IMR-90 (cell line): ENCODE measurements at regions not wholly inside any gene's neighbourhood (a gene's known extent, or its start where the extent isn't known, plus 50 kb on each side); places are given as distances from the start of the nearest gene placed in this dataset.

Experiments used
- BHLHE40 ChIP-seq: fragments of 150-350 bp; IDR thresholded peaks from 2 replicates; pipeline ENCODE4 v1.6.1; 2016; ENCODE audit warnings: mild to moderate bottlenecking, low read depth, low read length
- CEBPB ChIP-seq: IDR thresholded peaks from 2 replicates; pipeline ENCODE4 v1.6.1; 2012; ENCODE audit warnings: low read depth, low read length, improper control_type of control experiment
- CTCF ChIP-seq: conservative IDR thresholded peaks from 2 replicates; pipeline ENCODE4 v1.5.1; 2012; ENCODE audit warnings: mild to moderate bottlenecking, low read depth, low read length, improper control_type of control experiment
- POLR2A ChIP-seq: IDR thresholded peaks from 2 replicates; pipeline ENCODE4 v1.6.1; 2012; ENCODE audit warnings: mild to moderate bottlenecking, low read depth, low read length
- RAD21 ChIP-seq: IDR thresholded peaks from 2 replicates; pipeline ENCODE4 v1.6.1; 2012; ENCODE audit warnings: low read length, improper control_type of control experiment
- RCOR1 ChIP-seq: IDR thresholded peaks from 2 replicates; pipeline ENCODE4 v1.6.1; 2012; ENCODE audit warnings: mild to moderate bottlenecking, low read length, improper control_type of control experiment; ENCODE audit not compliant: insufficient replicate concordance
- RFX5 ChIP-seq: IDR thresholded peaks from 2 replicates; pipeline ENCODE4 v1.8.0; 2012; ENCODE audit warnings: low read depth, mild to moderate bottlenecking, low read length, moderate library complexity
- USF2 ChIP-seq: fragments of 150-350 bp; IDR thresholded peaks from 2 replicates; pipeline ENCODE4 v1.6.1; 2017; ENCODE audit warnings: mild to moderate bottlenecking, antibody characterized with exemption, low read length, low read depth

- TF ChIP-seq POLR2A (no peak), CTCF (no peak), BHLHE40 (no peak), RAD21 (no peak), USF2 (no peak), RFX5 (no peak), CEBPB (no peak), RCOR1 (no peak)
Measured at GRCh38 chr9:106775960-106776359, 87.0 kb upstream of the ZNF462 start.
